ENCODE measurements at regions not wholly inside any gene's neighbourhood (a gene's known extent, or its start where the extent isn't known, plus 50 kb on each side); places are given as distances from the start of the nearest gene placed in this dataset.

- Mint-ChIP-seq H3K27ac (peak overlapping the region; percentile 14), H3K36me3 (ENCODE audit: low read depth) (no peaks in the 10 kb centered on the region), H3K9me3 (no peaks in the 10 kb centered on the region), H3K27me3 (peaks cover 30% of the 10 kb centered on the region), H3K4me3 (peak overlapping the region; percentile 85), H3K4me1 (peaks cover 35% of the 10 kb centered on the region)
- ChIA-PET POLR2A (interaction anchor here (0.6 to 1.0 kb wide), 4 partner anchors 10 to 742 kb away, joined by 3 to 4 read pairs (median 3); no protein-coding TSS in a partner anchor), CTCF (no interaction called here)
- DNase-seq (peak; percentile 30), ATAC-seq (ENCODE audit: low read depth) (peak; percentile 45)
- intact Hi-C loops (cut with micrococcal nuclease), result loop anchor here (5.0 kb wide), 1 partner anchor 41 kb away; no protein-coding TSS in a partner anchor
- no peak for TF ChIP-seq CTCF (IDR thresholded peaks at IDR 0.05)
These were observed 61.3 kb upstream of the EPB41L1 start for GRCh38 chr20:36093025-36093803.

- H3K4me3 Mint-ChIP-seq, result peak overlapping the region; percentile 85
- ChIA-PET POLR2A (interaction anchor here (0.6 to 1.0 kb wide), 3 partner anchors 10 to 141 kb away, joined by 3 to 4 read pairs (median 3); no protein-coding TSS in a partner anchor), CTCF (no interaction called here)
- TF ChIP-seq CTCF (IDR thresholded peaks at IDR 0.05), result no peak
- ATAC-seq (ENCODE audit: low read depth) (no peak), DNase-seq (no peak)
- intact Hi-C loops (cut with micrococcal nuclease), result loop anchor here (5.0 kb wide), 1 partner anchor 41 kb away; no protein-coding TSS in a partner anchor
- no peak overlapping the region for H3K27ac Mint-ChIP-seq
- peaks cover 40% of the 10 kb centered on the region for H3K4me1 Mint-ChIP-seq
- H3K27me3 Mint-ChIP-seq, result peaks cover 30% of the 10 kb centered on the region
- H3K36me3 Mint-ChIP-seq (ENCODE audit: low read depth), result no peaks in the 10 kb centered on the region
- no peaks in the 10 kb centered on the region for H3K9me3 Mint-ChIP-seq
These were observed 60.8 kb upstream of the EPB41L1 start for GRCh38 chr20:36093804-36094145.

- Mint-ChIP-seq H3K9me3 (no peaks in the 10 kb centered on the region), H3K36me3 (ENCODE audit: low read depth) (no peaks in the 10 kb centered on the region), H3K27me3 (peaks cover 30% of the 10 kb centered on the region), H3K4me1 (peaks cover 40% of the 10 kb centered on the region), H3K4me3 (peak overlapping the region; percentile 85), H3K27ac (no peak overlapping the region)
- POLR2A ChIA-PET, result interaction anchor here (1.0 kb wide), 1 partner anchor 30 kb away, joined by 7 read pairs; no protein-coding TSS in a partner anchor
- CTCF ChIA-PET, result interaction anchor here (0.6 kb wide), 1 partner anchor 49 kb away, joined by 3 read pairs; no protein-coding TSS in a partner anchor
- intact Hi-C loops (cut with micrococcal nuclease), result loop anchor here (5.0 kb wide), 1 partner anchor 42 kb away; no protein-coding TSS in a partner anchor
- ATAC-seq (ENCODE audit: low read depth), result no peak
- no peak for DNase-seq
- TF ChIP-seq CTCF (IDR thresholded peaks at IDR 0.05), result no peak
These were observed 60.0 kb upstream of the EPB41L1 start for GRCh38 chr20:36094497-36094896.

GRCh38 chr20:36096435-36096834, 58.1 kb upstream of the EPB41L1 start:
- ATAC-seq (ENCODE audit: low read depth), result no peak
- CTCF ChIA-PET, result no interaction called here
- Mint-ChIP-seq H3K9me3 (no peaks in the 10 kb centered on the region), H3K4me1 (peaks cover 39% of the 10 kb centered on the region), H3K27me3 (peaks cover 16% of the 10 kb centered on the region), H3K36me3 (ENCODE audit: low read depth) (no peaks in the 10 kb centered on the region), H3K4me3 (no peak overlapping the region), H3K27ac (no peak overlapping the region)
- POLR2A ChIA-PET, result no interaction called here
- DNase-seq, result no peak
- intact Hi-C loops (cut with micrococcal nuclease), result loop anchor here (5.0 kb wide), 1 partner anchor 36 kb away; no protein-coding TSS in a partner anchor
- no peak for TF ChIP-seq CTCF (IDR thresholded peaks at IDR 0.05)
